ENCODE measurements at regions not wholly inside any gene's neighbourhood (a gene's known extent, or its start where the extent isn't known, plus 50 kb on each side); places are given as distances from the start of the nearest gene placed in this dataset.

GRCh38 chr1:56071351-56071750 is 508.0 kb downstream of the PLPP3 start:
- TF ChIP-seq, protein P1, sequence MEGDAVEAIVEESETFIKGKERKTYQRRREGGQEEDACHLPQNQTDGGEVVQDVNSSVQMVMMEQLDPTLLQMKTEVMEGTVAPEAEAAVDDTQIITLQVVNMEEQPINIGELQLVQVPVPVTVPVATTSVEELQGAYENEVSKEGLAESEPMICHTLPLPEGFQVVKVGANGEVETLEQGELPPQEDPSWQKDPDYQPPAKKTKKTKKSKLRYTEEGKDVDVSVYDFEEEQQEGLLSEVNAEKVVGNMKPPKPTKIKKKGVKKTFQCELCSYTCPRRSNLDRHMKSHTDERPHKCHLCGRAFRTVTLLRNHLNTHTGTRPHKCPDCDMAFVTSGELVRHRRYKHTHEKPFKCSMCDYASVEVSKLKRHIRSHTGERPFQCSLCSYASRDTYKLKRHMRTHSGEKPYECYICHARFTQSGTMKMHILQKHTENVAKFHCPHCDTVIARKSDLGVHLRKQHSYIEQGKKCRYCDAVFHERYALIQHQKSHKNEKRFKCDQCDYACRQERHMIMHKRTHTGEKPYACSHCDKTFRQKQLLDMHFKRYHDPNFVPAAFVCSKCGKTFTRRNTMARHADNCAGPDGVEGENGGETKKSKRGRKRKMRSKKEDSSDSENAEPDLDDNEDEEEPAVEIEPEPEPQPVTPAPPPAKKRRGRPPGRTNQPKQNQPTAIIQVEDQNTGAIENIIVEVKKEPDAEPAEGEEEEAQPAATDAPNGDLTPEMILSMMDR (IDR thresholded peaks at IDR 0.05), result no peak
- Mint-ChIP-seq H3K36me3 (ENCODE audit: low read depth) (no peaks in the 10 kb centered on the region), H3K27me3 (ENCODE audit: low read depth) (no peaks in the 10 kb centered on the region), H3K9me3 (ENCODE audit: low read depth) (no peaks in the 10 kb centered on the region), H3K4me1 (ENCODE audit: low read depth) (peaks cover 56% of the 10 kb centered on the region), H3K27ac (ENCODE audit: unreplicated experiment) (no peak overlapping the region), H3K4me3 (ENCODE audit: unreplicated experiment) (no peak overlapping the region)
- no peak for DNase-seq (ENCODE audit: low spot score)

DNA sequence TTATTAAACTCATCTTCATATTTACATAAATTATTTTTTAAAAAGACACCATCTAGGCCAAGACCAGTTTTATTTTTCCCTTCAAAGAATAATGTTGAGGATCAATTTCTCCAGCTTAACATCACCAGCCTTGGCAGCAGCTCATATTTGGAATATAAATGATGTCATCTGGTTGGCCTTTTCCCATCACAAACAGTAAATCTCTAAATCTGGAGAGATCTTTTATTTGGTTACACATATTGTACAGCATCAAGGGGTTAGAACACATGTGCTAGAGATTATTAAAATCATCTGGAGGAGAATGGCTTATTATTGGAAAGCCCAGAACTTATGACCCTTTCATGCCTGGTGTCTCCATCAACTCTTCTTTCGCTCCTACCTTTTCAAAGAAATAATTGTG is 508.8 kb downstream of the PLPP3 start:
- H3K4me3 Mint-ChIP-seq (ENCODE audit: unreplicated experiment), result no peak overlapping the region
- no peaks in the 10 kb centered on the region for H3K36me3 Mint-ChIP-seq (ENCODE audit: low read depth)
- H3K9me3 Mint-ChIP-seq (ENCODE audit: low read depth), result no peaks in the 10 kb centered on the region
- H3K27me3 Mint-ChIP-seq (ENCODE audit: low read depth), result no peaks in the 10 kb centered on the region
- peaks cover 62% of the 10 kb centered on the region for H3K4me1 Mint-ChIP-seq (ENCODE audit: low read depth)
- TF ChIP-seq, protein P1 (IDR thresholded peaks at IDR 0.05), result no peak
- no peak overlapping the region for H3K27ac Mint-ChIP-seq (ENCODE audit: unreplicated experiment)
- DNase-seq (ENCODE audit: low spot score), result no peak

DNA sequence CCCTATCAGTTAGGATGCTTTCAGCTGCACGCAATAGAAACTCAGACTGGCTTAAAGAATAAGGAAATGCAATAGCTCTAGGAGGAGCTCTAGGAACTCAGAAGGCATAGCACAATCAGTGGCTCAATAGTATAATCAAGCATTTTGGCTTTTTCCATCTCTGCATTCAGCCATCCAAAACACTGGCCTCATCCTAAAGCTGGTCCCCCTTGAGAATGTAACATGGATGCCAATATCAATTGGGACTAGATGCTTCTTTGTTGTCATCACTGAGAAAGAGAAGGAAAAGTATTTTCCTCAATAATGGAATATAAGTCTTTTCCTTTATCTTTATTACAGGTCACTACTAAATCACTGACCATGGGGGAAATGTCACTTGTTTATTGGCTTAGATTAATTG is 509.5 kb downstream of the PLPP3 start:
- TF ChIP-seq, protein P1 (IDR thresholded peaks at IDR 0.05), result no peak
- H3K9me3 Mint-ChIP-seq (ENCODE audit: low read depth), result no peaks in the 10 kb centered on the region
- H3K4me1 Mint-ChIP-seq (ENCODE audit: low read depth), result peaks cover 65% of the 10 kb centered on the region
- no peaks in the 10 kb centered on the region for H3K27me3 Mint-ChIP-seq (ENCODE audit: low read depth)
- no peaks in the 10 kb centered on the region for H3K36me3 Mint-ChIP-seq (ENCODE audit: low read depth)
- H3K4me3 Mint-ChIP-seq (ENCODE audit: unreplicated experiment), result no peak overlapping the region
- no peak for DNase-seq (ENCODE audit: low spot score)
- H3K27ac Mint-ChIP-seq (ENCODE audit: unreplicated experiment), result no peak overlapping the region

GRCh38 chr1:56068908-56069307 is 510.5 kb downstream of the PLPP3 start:
- Mint-ChIP-seq H3K27ac (ENCODE audit: unreplicated experiment) (no peak overlapping the region), H3K9me3 (ENCODE audit: low read depth) (no peaks in the 10 kb centered on the region), H3K36me3 (ENCODE audit: low read depth) (no peaks in the 10 kb centered on the region), H3K4me1 (ENCODE audit: low read depth) (peaks cover 62% of the 10 kb centered on the region), H3K4me3 (ENCODE audit: unreplicated experiment) (no peak overlapping the region), H3K27me3 (ENCODE audit: low read depth) (no peaks in the 10 kb centered on the region)
- TF ChIP-seq, protein P1 (IDR thresholded peaks at IDR 0.05), result no peak
- no peak for DNase-seq (ENCODE audit: low spot score)

DNA sequence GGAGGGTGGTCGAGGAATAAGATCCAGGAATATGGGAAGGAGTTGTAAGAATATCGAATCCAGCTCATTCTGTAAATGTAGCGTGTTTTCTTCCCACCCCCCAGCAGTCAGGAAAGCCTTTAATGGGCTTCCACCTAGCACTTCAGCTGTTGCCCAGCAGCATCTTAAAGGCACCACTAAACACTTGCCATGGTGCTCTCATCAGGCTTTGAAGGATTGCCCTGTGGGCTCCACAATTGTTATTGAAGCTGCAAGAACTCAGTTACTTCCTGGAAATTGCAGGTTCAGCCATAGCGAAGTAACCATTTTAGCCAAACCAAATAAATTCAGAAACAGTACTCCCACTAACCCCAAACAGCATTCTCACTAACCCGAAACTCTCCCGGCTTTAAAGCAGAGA is 511.2 kb downstream of the PLPP3 start:
- Mint-ChIP-seq H3K27ac (ENCODE audit: unreplicated experiment) (no peak overlapping the region), H3K4me1 (ENCODE audit: low read depth) (peaks cover 55% of the 10 kb centered on the region), H3K4me3 (ENCODE audit: unreplicated experiment) (no peak overlapping the region), H3K27me3 (ENCODE audit: low read depth) (no peaks in the 10 kb centered on the region), H3K36me3 (ENCODE audit: low read depth) (no peaks in the 10 kb centered on the region), H3K9me3 (ENCODE audit: low read depth) (no peaks in the 10 kb centered on the region)
- no peak for DNase-seq (ENCODE audit: low spot score)
- TF ChIP-seq, protein P1 (IDR thresholded peaks at IDR 0.05), result no peak

All from chondrocyte (in vitro differentiated cells).